Fibroblast of lung (primary cell): ENCODE measurements at regions not wholly inside any gene's neighbourhood (a gene's known extent, or its start where the extent isn't known, plus 50 kb on each side); places are given as distances from the start of the nearest gene placed in this dataset.

ENCODE experiments used
- DNase-seq, 2 donors: peaks; one replicate each; pipeline versions ENCODE4 v3.0.0 to v3.0.0-alpha.2; 2010; ENCODE audit warnings: low read depth in 2 of 2
- H2AFZ ChIP-seq: 2 replicates; pipeline ENCODE4 v1.5.1; 2012; ENCODE audit warnings: low read length, control low read depth, inconsistent platforms
- H3K27ac ChIP-seq: 2 replicates; pipeline ENCODE4 v1.5.1; 2011; ENCODE audit warnings: low read length, control low read depth; ENCODE audit not compliant: insufficient read depth
- H3K27me3 ChIP-seq: 2 replicates; pipeline ENCODE4 v1.5.1; 2011; ENCODE audit warnings: mild to moderate bottlenecking, low read length; ENCODE audit not compliant: control insufficient read depth, insufficient read depth
- H3K36me3 ChIP-seq: 2 replicates; pipeline ENCODE4 v1.5.1; 2011; ENCODE audit warnings: low read length; ENCODE audit not compliant: control insufficient read depth, insufficient read depth
- H3K4me1 ChIP-seq: 2 replicates; pipeline ENCODE4 v1.5.1; 2011; ENCODE audit warnings: low read length; ENCODE audit not compliant: control insufficient read depth, insufficient read depth; ENCODE audit errors: extremely low read depth
- H3K4me2 ChIP-seq: 2 replicates; pipeline ENCODE4 v1.5.1; 2011; ENCODE audit warnings: low read length, control low read depth; ENCODE audit not compliant: insufficient read depth; ENCODE audit errors: extremely low read depth
- H3K4me3 ChIP-seq, 4 experiments: fragments of 200-600 bp in 1 of 4; sonication (generic) in 1 of 4; replicated peaks in 1 of 4; 2 replicates each; pipeline ENCODE4 v1.5.1; 2011 to 2016; ENCODE audit warnings: low read length in 4 of 4, low read depth in 3 of 4, mild to moderate bottlenecking in 3 of 4, control low read depth in 2 of 4, inconsistent platforms in 1 of 4, mixed read lengths in 1 of 4; ENCODE audit not compliant: insufficient read depth in 1 of 4; ENCODE audit errors: control extremely low read depth in 1 of 4
- H3K79me2 ChIP-seq: 2 replicates; pipeline ENCODE4 v1.5.1; 2012; ENCODE audit warnings: mild to moderate bottlenecking, low read length, inconsistent platforms; ENCODE audit not compliant: control insufficient read depth, insufficient read depth
- H3K9ac ChIP-seq: 2 replicates; pipeline ENCODE4 v1.5.1; 2011; ENCODE audit warnings: mild to moderate bottlenecking, low read length, control low read depth; ENCODE audit not compliant: insufficient read depth
- H3K9me3 ChIP-seq: 2 replicates; pipeline ENCODE4 v1.5.1; 2012; ENCODE audit warnings: low read depth, low read length; ENCODE audit not compliant: control insufficient read depth, insufficient read depth
- H4K20me1 ChIP-seq: 2 replicates; pipeline ENCODE4 v1.5.1; 2011; ENCODE audit warnings: low read length; ENCODE audit not compliant: control insufficient read depth, insufficient read depth; ENCODE audit errors: extremely low read depth
- EZH2 ChIP-seq: IDR thresholded peaks from 2 replicates; pipeline ENCODE4 v1.5.1; 2012; ENCODE audit warnings: low read length, control low read depth, mild to moderate bottlenecking; ENCODE audit errors: missing control alignments
- TF ChIP-seq, protein P1 (sequence below), 2 donors: IDR thresholded peaks in 1 of 2; conservative IDR thresholded peaks in 1 of 2; 1 replicate in 1 of 2; 2 replicates in 1 of 2; pipeline ENCODE4 v1.5.1; 2011 to 2012; ENCODE audit warnings: low read length in 2 of 2, control low read depth in 1 of 2, inconsistent platforms in 1 of 2, low read depth in 1 of 2, mild to moderate bottlenecking in 1 of 2

DNA sequence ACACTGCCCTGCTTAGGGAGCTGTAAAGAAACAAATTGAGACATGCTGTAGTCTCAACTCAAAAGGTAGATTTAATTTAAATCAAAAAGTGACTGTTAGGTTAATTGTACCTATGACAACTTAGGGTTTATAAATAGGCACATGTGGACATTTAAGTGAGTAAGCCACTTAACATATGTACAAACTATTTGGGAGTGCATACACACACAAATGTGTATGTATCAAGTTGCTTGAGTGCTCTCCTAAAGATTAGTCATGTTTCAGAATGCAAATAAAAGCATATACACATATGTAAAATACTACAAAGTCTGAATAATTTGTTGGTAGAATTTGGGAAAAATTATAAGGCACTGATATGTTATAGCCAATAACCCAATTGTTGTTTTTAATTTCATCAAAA, 1435.7 kb downstream of the LRRC4C start:
- no peaks in the 10 kb centered on the region for H3K9me3 ChIP-seq
- no peak for DNase-seq
- no peak for TF ChIP-seq EZH2
- TF ChIP-seq, protein P1, sequence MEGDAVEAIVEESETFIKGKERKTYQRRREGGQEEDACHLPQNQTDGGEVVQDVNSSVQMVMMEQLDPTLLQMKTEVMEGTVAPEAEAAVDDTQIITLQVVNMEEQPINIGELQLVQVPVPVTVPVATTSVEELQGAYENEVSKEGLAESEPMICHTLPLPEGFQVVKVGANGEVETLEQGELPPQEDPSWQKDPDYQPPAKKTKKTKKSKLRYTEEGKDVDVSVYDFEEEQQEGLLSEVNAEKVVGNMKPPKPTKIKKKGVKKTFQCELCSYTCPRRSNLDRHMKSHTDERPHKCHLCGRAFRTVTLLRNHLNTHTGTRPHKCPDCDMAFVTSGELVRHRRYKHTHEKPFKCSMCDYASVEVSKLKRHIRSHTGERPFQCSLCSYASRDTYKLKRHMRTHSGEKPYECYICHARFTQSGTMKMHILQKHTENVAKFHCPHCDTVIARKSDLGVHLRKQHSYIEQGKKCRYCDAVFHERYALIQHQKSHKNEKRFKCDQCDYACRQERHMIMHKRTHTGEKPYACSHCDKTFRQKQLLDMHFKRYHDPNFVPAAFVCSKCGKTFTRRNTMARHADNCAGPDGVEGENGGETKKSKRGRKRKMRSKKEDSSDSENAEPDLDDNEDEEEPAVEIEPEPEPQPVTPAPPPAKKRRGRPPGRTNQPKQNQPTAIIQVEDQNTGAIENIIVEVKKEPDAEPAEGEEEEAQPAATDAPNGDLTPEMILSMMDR (conservative IDR thresholded peaks at IDR 0.05 in 1 of 2, IDR thresholded peaks at IDR 0.05 in 1 of 2; ENCODE audit: low read depth in 1 of 2, low read length in 2 of 2) = no peak
- no peaks in the 10 kb centered on the region for H3K4me1 ChIP-seq
- H3K79me2 ChIP-seq = no peaks in the 10 kb centered on the region
- no peaks in the 10 kb centered on the region for H4K20me1 ChIP-seq
- no peaks in the 10 kb centered on the region for H3K27me3 ChIP-seq
- H3K4me3 ChIP-seq = no peak overlapping the region
- no peak overlapping the region for H3K27ac ChIP-seq
- H3K4me2 ChIP-seq = no peak overlapping the region
- no peaks in the 10 kb centered on the region for H3K36me3 ChIP-seq
- H2AFZ ChIP-seq = no peak overlapping the region
- no peak overlapping the region for H3K9ac ChIP-seq

DNA sequence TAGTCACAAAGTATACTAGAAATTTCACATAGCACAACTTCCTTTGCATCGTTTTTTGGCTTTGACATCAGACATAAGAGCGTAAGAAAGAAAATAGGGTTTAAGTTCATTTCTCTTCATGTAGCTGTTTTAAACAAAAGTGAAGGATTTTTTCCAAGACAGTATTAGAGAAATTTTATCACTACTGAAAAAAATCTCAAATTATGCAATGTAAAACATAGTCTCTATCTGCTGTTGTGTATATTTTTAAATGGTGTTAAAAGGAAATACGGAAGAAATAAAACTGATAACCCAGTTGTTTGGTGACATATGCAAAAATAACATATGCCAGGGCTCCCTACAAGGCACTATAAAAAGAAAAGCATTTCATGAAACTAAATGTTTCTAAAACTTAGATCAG, 1449.4 kb downstream of the LRRC4C start:
- TF ChIP-seq, protein P1 (conservative IDR thresholded peaks at IDR 0.05 in 1 of 2, IDR thresholded peaks at IDR 0.05 in 1 of 2; ENCODE audit: low read depth in 1 of 2, low read length in 2 of 2) = no peak
- TF ChIP-seq EZH2 = no peak
- Histone ChIP-seq H3K9me3 (no peaks in the 10 kb centered on the region), H2AFZ (no peak overlapping the region), H3K9ac (no peak overlapping the region), H4K20me1 (no peaks in the 10 kb centered on the region), H3K27ac (no peak overlapping the region), H3K4me1 (no peaks in the 10 kb centered on the region), H3K4me2 (no peak overlapping the region), H3K4me3 (no peak overlapping the region), H3K36me3 (no peaks in the 10 kb centered on the region), H3K79me2 (no peaks in the 10 kb centered on the region), H3K27me3 (no peaks in the 10 kb centered on the region)
- no peak for DNase-seq

DNA sequence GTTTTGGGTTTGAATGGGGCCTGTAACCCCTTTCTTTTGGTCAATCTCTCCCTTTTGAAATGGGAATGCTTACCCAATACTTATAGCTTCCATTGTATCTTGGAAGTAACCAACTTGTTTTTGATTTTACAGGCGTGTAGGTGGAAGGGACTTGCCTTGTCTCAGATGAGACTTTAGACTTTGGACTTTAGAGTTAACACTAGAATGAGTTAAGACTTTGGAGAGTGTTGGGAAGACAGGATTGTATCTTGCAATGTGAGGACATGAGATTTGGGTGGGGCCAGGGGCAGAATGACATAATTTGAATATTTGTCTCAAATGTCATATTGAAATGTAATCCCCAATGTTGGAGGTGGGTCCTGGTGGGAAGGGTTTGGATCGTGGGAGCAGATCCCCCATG, 1466.9 kb downstream of the LRRC4C start:
- Histone ChIP-seq H2AFZ (no peak overlapping the region), H3K4me3 (no peak overlapping the region), H4K20me1 (no peaks in the 10 kb centered on the region), H3K27ac (no peak overlapping the region), H3K79me2 (no peaks in the 10 kb centered on the region), H3K4me2 (no peak overlapping the region), H3K9me3 (no peaks in the 10 kb centered on the region), H3K36me3 (no peaks in the 10 kb centered on the region), H3K27me3 (no peaks in the 10 kb centered on the region), H3K9ac (no peak overlapping the region), H3K4me1 (no peaks in the 10 kb centered on the region)
- TF ChIP-seq, protein P1 (conservative IDR thresholded peaks at IDR 0.05 in 1 of 2, IDR thresholded peaks at IDR 0.05 in 1 of 2; ENCODE audit: low read depth in 1 of 2, low read length in 2 of 2) = no peak
- TF ChIP-seq EZH2 = no peak
- DNase-seq = no peak
